SK-N-SH (cell line): ENCODE measurements at regions not wholly inside any gene's neighbourhood (a gene's known extent, or its start where the extent isn't known, plus 50 kb on each side); places are given as distances from the start of the nearest gene placed in this dataset.

Experiments
- CTCF ChIA-PET: fragments of 300-600, 350-600 bp; formaldehyde crosslinking; extraction: SDS; loops from one replicate; lab custom pipeline; 2021; lab: Yijun Ruan, JAX
- POLR2A ChIA-PET: fragments of 350-600 bp; sonication (Branson Sonifier 250); formaldehyde crosslinking; extraction: SDS; loops from one replicate; lab custom pipeline; 2020; ENCODE audit warnings: antibody characterized with exemption, inconsistent platforms; lab: Yijun Ruan, JAX
- DNase-seq: peaks from one replicate; pipeline ENCODE4 v3.0.0; 2012
- H2AFZ ChIP-seq: fragments of 200-600 bp; sonication (generic); 2 replicates; pipeline ENCODE4 v1.8.1; 2016; ENCODE audit warnings: antibody characterized with exemption, mild to moderate bottlenecking, low read depth
- H3F3A ChIP-seq: fragments of 200-600 bp; sonication (generic); replicated peaks from 2 replicates; pipeline ENCODE3; 2016; ENCODE audit warnings: antibody characterized with exemption, mild to moderate bottlenecking; ENCODE audit not compliant: insufficient read depth
- H3K27ac ChIP-seq, 2 experiments: fragments of 200-500 bp in 1 of 2; fragments of 200-600 bp in 1 of 2; sonication (Bioruptor generic) in 1 of 2; sonication (generic), shearing (Covaris generic) in 1 of 2; 2 replicates each; pipeline versions ENCODE4 v1.5.1 to v1.6.1; 2014 to 2016; ENCODE audit warnings: low read depth in 2 of 2, inconsistent platforms in 1 of 2, low read length in 1 of 2, mild to moderate bottlenecking in 1 of 2, mixed read lengths in 1 of 2
- H3K27me3 ChIP-seq: fragments of 200-600 bp; sonication (generic), shearing (Covaris generic); 2 replicates; pipeline ENCODE4 v1.6.1; 2016; ENCODE audit warnings: mixed run types; ENCODE audit not compliant: insufficient read depth
- H3K36me3 ChIP-seq, 2 experiments: fragments of 200-500 bp in 1 of 2; fragments of 200-600 bp in 1 of 2; sonication (Bioruptor generic) in 1 of 2; sonication (generic) in 1 of 2; replicated peaks in 1 of 2; 2 replicates each; pipeline versions ENCODE3 to v1.5.1; 2014 to 2016; ENCODE audit warnings: low read length in 1 of 2, mild to moderate bottlenecking in 1 of 2; ENCODE audit not compliant: insufficient read depth in 2 of 2, control insufficient read depth in 1 of 2
- H3K4me1 ChIP-seq, 2 experiments: fragments of 200-500 bp in 1 of 2; fragments of 200-600 bp in 1 of 2; sonication (Bioruptor generic) in 1 of 2; sonication (generic), shearing (Covaris generic) in 1 of 2; 2 replicates each; pipeline versions ENCODE4 v1.5.1 to v1.6.1; 2014 to 2016; ENCODE audit warnings: low read depth in 1 of 2, low read length in 1 of 2, mixed run types in 1 of 2; ENCODE audit not compliant: insufficient read depth in 2 of 2, control insufficient read depth in 1 of 2
- H3K4me2 ChIP-seq: fragments of 200-600 bp; sonication (generic), shearing (Covaris generic); 2 replicates; pipeline ENCODE4 v1.6.1; 2017; ENCODE audit warnings: mixed run types
- H3K4me3 ChIP-seq, 2 experiments: fragments of 200-500 bp in 1 of 2; fragments of 200-600 bp in 1 of 2; sonication (Bioruptor generic) in 1 of 2; sonication (generic), shearing (Covaris generic) in 1 of 2; 2 replicates each; pipeline versions ENCODE4 v1.5.1 to v1.8.1; 2014 to 2016; ENCODE audit warnings: low read depth in 2 of 2, inconsistent platforms in 1 of 2, low read length in 1 of 2, mild to moderate bottlenecking in 1 of 2, mixed read lengths in 1 of 2, moderate library complexity in 1 of 2
- H3K79me2 ChIP-seq: fragments of 200-600 bp; sonication (generic); 2 replicates; pipeline ENCODE4 v1.8.1; 2017; ENCODE audit warnings: mild to moderate bottlenecking; ENCODE audit not compliant: insufficient read depth
- H3K9ac ChIP-seq: fragments of 200-600 bp; sonication (generic); 2 replicates; pipeline ENCODE4 v1.6.1; 2017; ENCODE audit warnings: mixed run types
- H3K9me2 ChIP-seq: fragments of 200-600 bp; sonication (generic); 2 replicates; pipeline ENCODE4 v1.6.1; 2017; ENCODE audit warnings: mixed run types
- H3K9me3 ChIP-seq: fragments of 200-600 bp; sonication (generic); 2 replicates; pipeline ENCODE4 v1.6.1; 2017; ENCODE audit warnings: mixed run types, mild to moderate bottlenecking, moderate library complexity
- H4K20me1 ChIP-seq: fragments of 200-600 bp; sonication (generic); 2 replicates; pipeline ENCODE4 v1.6.1; 2017; ENCODE audit warnings: mild to moderate bottlenecking, mixed run types; ENCODE audit not compliant: insufficient read depth
- ELF1 ChIP-seq: IDR thresholded peaks from 2 replicates; pipeline ENCODE4 v1.4.0; 2012
- EP300 ChIP-seq, 2 experiments: IDR thresholded peaks; 2 replicates each; pipeline versions ENCODE4 v1.4.0 to v1.6.1; 2012; ENCODE audit warnings: borderline replicate concordance in 1 of 2, low read depth in 1 of 2, low read length in 1 of 2
- GABPA ChIP-seq: IDR thresholded peaks from 2 replicates; pipeline ENCODE4 v1.4.0; 2012; ENCODE audit warnings: low read depth, mild to moderate bottlenecking
- GATA2 ChIP-seq: sonication (generic); formaldehyde crosslinking; IDR thresholded peaks from 2 replicates; pipeline ENCODE4 v1.5.0; 2020; ENCODE audit warnings: mild to moderate bottlenecking, missing genetic modification reagents
- NRF1 ChIP-seq: IDR thresholded peaks from 2 replicates; pipeline ENCODE4 v1.6.1; 2012; ENCODE audit warnings: low read depth, mild to moderate bottlenecking, low read length
- POLR2AphosphoS5 ChIP-seq: IDR thresholded peaks from 2 replicates; pipeline ENCODE4 v1.6.1; 2012; ENCODE audit warnings: low read depth, low read length
- RFX5 ChIP-seq: IDR thresholded peaks from 2 replicates; pipeline ENCODE4 v1.6.1; 2012; ENCODE audit warnings: mild to moderate bottlenecking, improper control_type of control experiment, low read length
- RXRA ChIP-seq: IDR thresholded peaks from 2 replicates; pipeline ENCODE4 v1.4.0; 2012; ENCODE audit warnings: low read depth, mild to moderate bottlenecking, borderline replicate concordance
- SIN3A ChIP-seq: IDR thresholded peaks from 2 replicates; pipeline ENCODE4 v1.6.1; 2012; ENCODE audit warnings: low read depth, mild to moderate bottlenecking, low read length, moderate library complexity, borderline replicate concordance
- SMC3 ChIP-seq: IDR thresholded peaks from 2 replicates; pipeline ENCODE4 v1.6.1; 2012; ENCODE audit warnings: low read depth, low read length, improper control_type of control experiment
- TAF1 ChIP-seq: IDR thresholded peaks from 2 replicates; pipeline ENCODE4 v1.6.1; 2012; ENCODE audit warnings: low read depth, mild to moderate bottlenecking, low read length, moderate library complexity, borderline replicate concordance
- TCF12 ChIP-seq: IDR thresholded peaks from 2 replicates; pipeline ENCODE4 v1.4.0; 2012
- WGBS: methylation state at CpG from one replicate; pipeline ENCODE4 v1.1.6; 2017; ENCODE audit warnings: low lambda C conversion rate; 5-methylcytosine and 5-hydroxymethylcytosine counted together
- TF ChIP-seq, protein P1 (sequence below): fragments of 200-600 bp; sonication (generic); IDR thresholded peaks from 2 replicates; pipeline ENCODE4 v1.6.1; 2017; ENCODE audit warnings: antibody characterized with exemption, mild to moderate bottlenecking, moderate library complexity
- TF ChIP-seq, protein P2 (sequence below): IDR thresholded peaks from 2 replicates; pipeline ENCODE4; 2012
- TF ChIP-seq, protein P3 (sequence below): fragments of 150-350 bp; IDR thresholded peaks from 2 replicates; pipeline ENCODE4 v1.6.1; 2016; ENCODE audit warnings: mild to moderate bottlenecking, low read depth, low read length
- TF ChIP-seq, protein P4 (sequence below): IDR thresholded peaks from 2 replicates; pipeline ENCODE4 v1.4.0; 2012; ENCODE audit warnings: low read depth, borderline replicate concordance
- TF ChIP-seq, protein P5 (sequence below): IDR thresholded peaks from 2 replicates; pipeline ENCODE4 v1.4.0; 2012; ENCODE audit warnings: low read depth

DNA sequence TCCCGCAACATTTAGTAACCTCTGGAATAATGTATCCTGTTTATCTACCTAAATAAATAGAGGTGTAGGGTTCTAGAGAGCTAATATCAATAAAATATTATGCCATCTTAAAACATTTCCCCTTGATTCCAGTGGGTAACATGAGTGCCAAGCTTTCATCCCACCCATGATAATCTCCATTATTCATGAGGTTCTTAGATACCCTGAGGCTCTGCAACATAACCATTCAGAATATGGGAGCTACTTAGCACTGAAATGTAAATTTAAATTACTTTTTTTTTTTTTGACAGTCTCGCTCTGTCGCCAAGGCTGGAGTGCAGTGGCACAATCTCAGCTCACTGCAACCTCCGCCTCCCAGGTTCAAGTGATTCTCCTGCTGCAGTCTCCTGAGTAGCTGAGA, 832.7 kb downstream of the BRINP3 start:
- CTCF ChIA-PET, result no interaction called here
- no peaks in the 10 kb centered on the region for H3K79me2 ChIP-seq
- H3K4me3 ChIP-seq, result no peak overlapping the region
- POLR2A ChIA-PET, result no interaction called here
- H3K9me2 ChIP-seq, result no peaks in the 10 kb centered on the region
- TF ChIP-seq GABPA (no peak), SIN3A (no peak), TAF1 (no peak), RFX5 (no peak), ELF1 (no peak), RXRA (no peak), POLR2AphosphoS5 (no peak), NRF1 (no peak)
- TF ChIP-seq, protein P1, sequence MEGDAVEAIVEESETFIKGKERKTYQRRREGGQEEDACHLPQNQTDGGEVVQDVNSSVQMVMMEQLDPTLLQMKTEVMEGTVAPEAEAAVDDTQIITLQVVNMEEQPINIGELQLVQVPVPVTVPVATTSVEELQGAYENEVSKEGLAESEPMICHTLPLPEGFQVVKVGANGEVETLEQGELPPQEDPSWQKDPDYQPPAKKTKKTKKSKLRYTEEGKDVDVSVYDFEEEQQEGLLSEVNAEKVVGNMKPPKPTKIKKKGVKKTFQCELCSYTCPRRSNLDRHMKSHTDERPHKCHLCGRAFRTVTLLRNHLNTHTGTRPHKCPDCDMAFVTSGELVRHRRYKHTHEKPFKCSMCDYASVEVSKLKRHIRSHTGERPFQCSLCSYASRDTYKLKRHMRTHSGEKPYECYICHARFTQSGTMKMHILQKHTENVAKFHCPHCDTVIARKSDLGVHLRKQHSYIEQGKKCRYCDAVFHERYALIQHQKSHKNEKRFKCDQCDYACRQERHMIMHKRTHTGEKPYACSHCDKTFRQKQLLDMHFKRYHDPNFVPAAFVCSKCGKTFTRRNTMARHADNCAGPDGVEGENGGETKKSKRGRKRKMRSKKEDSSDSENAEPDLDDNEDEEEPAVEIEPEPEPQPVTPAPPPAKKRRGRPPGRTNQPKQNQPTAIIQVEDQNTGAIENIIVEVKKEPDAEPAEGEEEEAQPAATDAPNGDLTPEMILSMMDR, result no peak
- TF ChIP-seq, protein P2, sequence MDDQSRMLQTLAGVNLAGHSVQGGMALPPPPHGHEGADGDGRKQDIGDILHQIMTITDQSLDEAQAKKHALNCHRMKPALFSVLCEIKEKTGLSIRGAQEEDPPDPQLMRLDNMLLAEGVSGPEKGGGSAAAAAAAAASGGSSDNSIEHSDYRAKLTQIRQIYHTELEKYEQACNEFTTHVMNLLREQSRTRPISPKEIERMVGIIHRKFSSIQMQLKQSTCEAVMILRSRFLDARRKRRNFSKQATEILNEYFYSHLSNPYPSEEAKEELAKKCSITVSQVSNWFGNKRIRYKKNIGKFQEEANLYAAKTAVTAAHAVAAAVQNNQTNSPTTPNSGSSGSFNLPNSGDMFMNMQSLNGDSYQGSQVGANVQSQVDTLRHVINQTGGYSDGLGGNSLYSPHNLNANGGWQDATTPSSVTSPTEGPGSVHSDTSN, result no peak
- TF ChIP-seq, protein P3, sequence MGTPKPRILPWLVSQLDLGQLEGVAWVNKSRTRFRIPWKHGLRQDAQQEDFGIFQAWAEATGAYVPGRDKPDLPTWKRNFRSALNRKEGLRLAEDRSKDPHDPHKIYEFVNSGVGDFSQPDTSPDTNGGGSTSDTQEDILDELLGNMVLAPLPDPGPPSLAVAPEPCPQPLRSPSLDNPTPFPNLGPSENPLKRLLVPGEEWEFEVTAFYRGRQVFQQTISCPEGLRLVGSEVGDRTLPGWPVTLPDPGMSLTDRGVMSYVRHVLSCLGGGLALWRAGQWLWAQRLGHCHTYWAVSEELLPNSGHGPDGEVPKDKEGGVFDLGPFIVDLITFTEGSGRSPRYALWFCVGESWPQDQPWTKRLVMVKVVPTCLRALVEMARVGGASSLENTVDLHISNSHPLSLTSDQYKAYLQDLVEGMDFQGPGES, result no peak
- TF ChIP-seq, protein P4, sequence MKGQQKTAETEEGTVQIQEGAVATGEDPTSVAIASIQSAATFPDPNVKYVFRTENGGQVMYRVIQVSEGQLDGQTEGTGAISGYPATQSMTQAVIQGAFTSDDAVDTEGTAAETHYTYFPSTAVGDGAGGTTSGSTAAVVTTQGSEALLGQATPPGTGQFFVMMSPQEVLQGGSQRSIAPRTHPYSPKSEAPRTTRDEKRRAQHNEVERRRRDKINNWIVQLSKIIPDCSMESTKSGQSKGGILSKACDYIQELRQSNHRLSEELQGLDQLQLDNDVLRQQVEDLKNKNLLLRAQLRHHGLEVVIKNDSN, result no peak
- TF ChIP-seq, all 33 proteins: peak for 0
- 96% methylated on average over 4 of the region's 4 CpGs for WGBS
- DNase-seq, result no peak
- H4K20me1 ChIP-seq, result no peaks in the 10 kb centered on the region
- H3K9ac ChIP-seq, result no peak overlapping the region
- no peaks in the 10 kb centered on the region; a peak in 1 of 4 replicates for H3K4me1 ChIP-seq
- no peak overlapping the region for H2AFZ ChIP-seq
- no peaks in the 10 kb centered on the region for H3K36me3 ChIP-seq
- H3K9me3 ChIP-seq, result no peaks in the 10 kb centered on the region
- H3K27me3 ChIP-seq, result no peaks in the 10 kb centered on the region
- no peaks in the 10 kb centered on the region for H3F3A ChIP-seq
- H3K4me2 ChIP-seq, result no peak overlapping the region
- no peak overlapping the region for H3K27ac ChIP-seq

DNA sequence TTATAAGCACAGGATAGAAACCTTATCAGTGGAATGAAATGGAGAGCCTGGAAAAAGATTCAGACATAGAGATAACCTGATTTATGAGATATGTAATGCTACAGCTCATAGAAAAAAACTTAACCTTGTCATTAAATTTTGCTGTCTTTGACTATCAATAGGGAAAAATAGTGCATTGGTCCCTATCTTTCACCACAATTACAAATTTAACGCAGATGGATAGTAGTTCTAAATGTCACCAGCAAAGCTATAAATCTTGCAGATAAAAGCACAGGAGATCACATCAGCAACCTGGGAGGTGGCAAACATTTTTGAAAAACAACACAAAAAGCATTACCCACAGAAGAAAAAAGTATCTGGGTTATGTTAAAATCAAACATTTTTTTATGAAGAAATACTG, 831.6 kb downstream of the BRINP3 start:
- Histone ChIP-seq H2AFZ (no peak overlapping the region), H3K27ac (no peak overlapping the region), H3K4me1 (no peaks in the 10 kb centered on the region; a peak in 1 of 4 replicates), H3K27me3 (no peaks in the 10 kb centered on the region), H3K36me3 (no peaks in the 10 kb centered on the region), H3K9me3 (no peaks in the 10 kb centered on the region), H3F3A (no peaks in the 10 kb centered on the region), H3K4me2 (no peak overlapping the region), H3K9ac (no peak overlapping the region), H3K4me3 (no peak overlapping the region), H4K20me1 (no peaks in the 10 kb centered on the region), H3K79me2 (no peaks in the 10 kb centered on the region), H3K9me2 (no peaks in the 10 kb centered on the region)
- DNase-seq, result no peak
- ChIA-PET CTCF (interaction anchor here (0.6 kb wide), 1 partner anchor 1132 kb away, joined by 3 read pairs; no protein-coding TSS in a partner anchor), POLR2A (no interaction called here)
- 68% methylated on average over 1 of the region's 1 CpG for WGBS
- TF ChIP-seq TCF12 (0 out of 2 replicates have a peak, but pooled peaks have one; percentile 3), EP300 (IDR thresholded peaks at IDR 0.05; ENCODE audit: borderline replicate concordance in 1 of 2, low read depth in 1 of 2, low read length in 1 of 2) (peak in 1 of 2 experiments; percentile 24; a peak in 1 of 4 replicates), GATA2 (CRISPR knock-in tag) (peak; percentile 83), SMC3 (no peak)
- TF ChIP-seq, protein P5, sequence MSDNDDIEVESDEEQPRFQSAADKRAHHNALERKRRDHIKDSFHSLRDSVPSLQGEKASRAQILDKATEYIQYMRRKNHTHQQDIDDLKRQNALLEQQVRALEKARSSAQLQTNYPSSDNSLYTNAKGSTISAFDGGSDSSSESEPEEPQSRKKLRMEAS, result no peak
